Body of pancreas (tissue), 4 donors: ENCODE measurements at regions not wholly inside any gene's neighbourhood (a gene's known extent, or its start where the extent isn't known, plus 50 kb on each side); places are given as distances from the start of the nearest gene placed in this dataset.

Source experiments
- POLR2A ChIP-seq, 3 donors: fragments of 450-650 bp; IDR thresholded peaks; one replicate each; pipeline ENCODE4 v1.6.1; 2016; ENCODE audit warnings: antibody characterized with exemption in 3 of 3, mild to moderate bottlenecking in 2 of 3
- TF ChIP-seq, protein P1 (sequence below), 7 experiments: fragments of 450-650 bp in 4 of 7; fragments of 200-600 bp in 3 of 7; sonication (generic) in 3 of 7; IDR thresholded peaks; one replicate each; pipeline ENCODE4 v1.5.1; 2016 to 2019; ENCODE audit warnings: antibody characterized with exemption in 7 of 7

GRCh38 chr10:43968076-43968475 lies 319.4 kb upstream of the ZNF32 start:
- TF ChIP-seq POLR2A (IDR thresholded peaks at IDR 0.05): no peak
- TF ChIP-seq, protein P1, sequence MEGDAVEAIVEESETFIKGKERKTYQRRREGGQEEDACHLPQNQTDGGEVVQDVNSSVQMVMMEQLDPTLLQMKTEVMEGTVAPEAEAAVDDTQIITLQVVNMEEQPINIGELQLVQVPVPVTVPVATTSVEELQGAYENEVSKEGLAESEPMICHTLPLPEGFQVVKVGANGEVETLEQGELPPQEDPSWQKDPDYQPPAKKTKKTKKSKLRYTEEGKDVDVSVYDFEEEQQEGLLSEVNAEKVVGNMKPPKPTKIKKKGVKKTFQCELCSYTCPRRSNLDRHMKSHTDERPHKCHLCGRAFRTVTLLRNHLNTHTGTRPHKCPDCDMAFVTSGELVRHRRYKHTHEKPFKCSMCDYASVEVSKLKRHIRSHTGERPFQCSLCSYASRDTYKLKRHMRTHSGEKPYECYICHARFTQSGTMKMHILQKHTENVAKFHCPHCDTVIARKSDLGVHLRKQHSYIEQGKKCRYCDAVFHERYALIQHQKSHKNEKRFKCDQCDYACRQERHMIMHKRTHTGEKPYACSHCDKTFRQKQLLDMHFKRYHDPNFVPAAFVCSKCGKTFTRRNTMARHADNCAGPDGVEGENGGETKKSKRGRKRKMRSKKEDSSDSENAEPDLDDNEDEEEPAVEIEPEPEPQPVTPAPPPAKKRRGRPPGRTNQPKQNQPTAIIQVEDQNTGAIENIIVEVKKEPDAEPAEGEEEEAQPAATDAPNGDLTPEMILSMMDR (IDR thresholded peaks at IDR 0.05): no peak
